ENCODE measurements at regions not wholly inside any gene's neighbourhood (a gene's known extent, or its start where the extent isn't known, plus 50 kb on each side); places are given as distances from the start of the nearest gene placed in this dataset.

DNA sequence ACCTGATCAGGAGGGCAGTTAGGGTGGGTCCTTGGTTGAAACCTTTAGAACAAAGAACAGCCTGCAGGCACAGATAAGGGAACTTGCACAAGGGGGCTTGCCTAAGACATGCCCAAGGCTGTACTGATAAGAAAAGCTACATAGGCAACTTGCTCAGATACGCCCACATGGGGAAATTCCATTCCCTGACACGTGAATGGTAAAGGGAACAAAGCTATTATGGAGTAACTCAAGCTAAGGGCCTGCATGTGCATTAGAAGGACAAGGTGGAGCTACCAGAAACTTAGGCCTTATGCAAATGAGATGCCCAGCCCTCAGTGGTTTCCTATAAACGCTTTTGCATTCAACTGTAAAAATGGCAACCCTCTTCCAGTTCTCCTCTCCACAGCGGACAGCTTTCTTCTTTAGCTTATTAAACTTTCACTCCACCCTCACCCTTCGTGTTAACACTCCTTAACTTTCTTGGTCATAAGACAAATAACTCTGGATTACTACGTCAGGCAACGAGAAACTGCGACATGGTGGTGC, 1192.1 kb upstream of the CELF2 start:
- Histone ChIP-seq H3K4me3 (ENCODE audit: low read length in 3 of 3) (no peak overlapping the region), H3K27me3 (ENCODE audit: control insufficient read depth, insufficient read depth, low read length) (no peaks in the 10 kb centered on the region), H3K4me1 (ENCODE audit: control insufficient read depth in 2 of 3, insufficient read depth in 2 of 3, low read depth in 1 of 3, low read length in 3 of 3) (peaks cover 0 to 13% (median 0%) of the 10 kb centered on the region in 3 donors), H3K27ac (ENCODE audit: low read depth in 2 of 2, low read length in 2 of 2) (no peak overlapping the region), H3K36me3 (ENCODE audit: control insufficient read depth in 2 of 3, insufficient read depth in 3 of 3, low read length in 3 of 3) (no peaks in the 10 kb centered on the region), H3K9me3 (ENCODE audit: control insufficient read depth in 2 of 3, insufficient read depth in 1 of 3, low read length in 3 of 3) (no peaks in the 10 kb centered on the region), H3K9ac (ENCODE audit: low read length in 3 of 3) (no peak overlapping the region)
- no peak for FAIRE-seq
- DNase-seq, result peak in 1 of 5 donors; percentile 13
- intact Hi-C loops (cut with DNase I), result no loop called here
- no peak for TF ChIP-seq CTCF (IDR thresholded peaks at IDR 0.05; ENCODE audit: borderline replicate concordance, extremely low read depth, insufficient read depth)

- H3K4me1 ChIP-seq (ENCODE audit: control insufficient read depth in 2 of 3, insufficient read depth in 2 of 3, low read depth in 1 of 3, low read length in 3 of 3), result peaks cover 0 to 13% (median 0%) of the 10 kb centered on the region in 3 donors
- no peak overlapping the region for H3K9ac ChIP-seq (ENCODE audit: low read length in 3 of 3)
- TF ChIP-seq CTCF (IDR thresholded peaks at IDR 0.05; ENCODE audit: borderline replicate concordance, extremely low read depth, insufficient read depth), result no peak
- H3K4me3 ChIP-seq (ENCODE audit: low read length in 3 of 3), result no peak overlapping the region
- intact Hi-C loops (cut with DNase I), result no loop called here
- H3K27me3 ChIP-seq (ENCODE audit: control insufficient read depth, insufficient read depth, low read length), result no peaks in the 10 kb centered on the region
- no peak overlapping the region for H3K27ac ChIP-seq (ENCODE audit: low read depth in 2 of 2, low read length in 2 of 2)
- DNase-seq (no peak), FAIRE-seq (no peak)
- no peaks in the 10 kb centered on the region for H3K9me3 ChIP-seq (ENCODE audit: control insufficient read depth in 2 of 3, insufficient read depth in 1 of 3, low read length in 3 of 3)
- no peaks in the 10 kb centered on the region for H3K36me3 ChIP-seq (ENCODE audit: control insufficient read depth in 2 of 3, insufficient read depth in 3 of 3, low read length in 3 of 3)
These were observed 1189.6 kb upstream of the CELF2 start for GRCh38 chr10:9828110-9828509.

- Histone ChIP-seq H3K9me3 (ENCODE audit: control insufficient read depth in 2 of 3, insufficient read depth in 1 of 3, low read length in 3 of 3) (peaks cover 0 to 1% (median 0%) of the 10 kb centered on the region in 3 donors), H3K27me3 (ENCODE audit: control insufficient read depth, insufficient read depth, low read length) (no peaks in the 10 kb centered on the region), H3K9ac (ENCODE audit: low read length in 3 of 3) (no peak overlapping the region), H3K27ac (ENCODE audit: low read depth in 2 of 2, low read length in 2 of 2) (no peak overlapping the region), H3K36me3 (ENCODE audit: control insufficient read depth in 2 of 3, insufficient read depth in 3 of 3, low read length in 3 of 3) (no peaks in the 10 kb centered on the region), H3K4me1 (ENCODE audit: control insufficient read depth in 2 of 3, insufficient read depth in 2 of 3, low read depth in 1 of 3, low read length in 3 of 3) (no peaks in the 10 kb centered on the region), H3K4me3 (ENCODE audit: low read length in 3 of 3) (no peak overlapping the region)
- no peak for FAIRE-seq
- intact Hi-C loops (cut with DNase I), result no loop called here
- TF ChIP-seq CTCF (IDR thresholded peaks at IDR 0.05; ENCODE audit: borderline replicate concordance, extremely low read depth, insufficient read depth), result no peak
- no peak for DNase-seq
These were observed 1183.7 kb upstream of the CELF2 start for GRCh38 chr10:9833942-9834341.

DNA sequence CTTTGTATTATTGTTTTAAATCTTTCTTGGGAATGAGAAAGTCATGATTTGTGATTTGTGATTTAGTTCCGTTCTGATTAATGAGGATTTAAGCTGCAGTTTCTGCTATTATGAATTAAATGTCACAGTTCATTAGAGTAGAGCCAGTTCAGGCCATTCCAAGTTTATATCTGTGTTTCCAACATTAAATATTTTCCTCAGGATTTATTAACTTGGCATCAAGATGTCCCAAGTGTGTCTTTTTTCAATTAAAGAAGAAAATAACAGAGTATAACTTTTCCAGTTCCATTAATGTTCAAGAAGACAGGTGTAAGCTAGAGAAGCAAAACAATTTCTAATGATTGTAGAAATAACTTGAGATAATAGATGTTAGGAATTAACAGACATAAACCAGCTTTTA, 1183.2 kb upstream of the CELF2 start:
- H3K4me1 ChIP-seq (ENCODE audit: control insufficient read depth in 2 of 3, insufficient read depth in 2 of 3, low read depth in 1 of 3, low read length in 3 of 3), result no peaks in the 10 kb centered on the region
- no peaks in the 10 kb centered on the region for H3K27me3 ChIP-seq (ENCODE audit: control insufficient read depth, insufficient read depth, low read length)
- no peak overlapping the region for H3K9ac ChIP-seq (ENCODE audit: low read length in 3 of 3)
- DNase-seq (peak in 2 of 5 donors; percentile 25 to 65), FAIRE-seq (no peak)
- intact Hi-C loops (cut with DNase I), result no loop called here
- TF ChIP-seq CTCF (IDR thresholded peaks at IDR 0.05; ENCODE audit: borderline replicate concordance, extremely low read depth, insufficient read depth), result no peak
- no peaks in the 10 kb centered on the region for H3K36me3 ChIP-seq (ENCODE audit: control insufficient read depth in 2 of 3, insufficient read depth in 3 of 3, low read length in 3 of 3)
- H3K9me3 ChIP-seq (ENCODE audit: control insufficient read depth in 2 of 3, insufficient read depth in 1 of 3, low read length in 3 of 3), result peaks cover 0 to 2% (median 0%) of the 10 kb centered on the region in 3 donors
- H3K27ac ChIP-seq (ENCODE audit: low read depth in 2 of 2, low read length in 2 of 2), result no peak overlapping the region
- no peak overlapping the region for H3K4me3 ChIP-seq (ENCODE audit: low read length in 3 of 3)

All from kidney (tissue), 13 donors.